Fibroblast of lung (primary cell): ENCODE measurements at regions not wholly inside any gene's neighbourhood (a gene's known extent, or its start where the extent isn't known, plus 50 kb on each side); places are given as distances from the start of the nearest gene placed in this dataset.
"Not testable (repeated sequence)": the region's sequence is repeated elsewhere in the genome, so short reads cannot be mapped to it uniquely, and the experiment has no call there.

Experiments used
- DNase-seq, 2 donors: peaks; one replicate each; pipeline versions ENCODE4 v3.0.0 to v3.0.0-alpha.2; 2010; ENCODE audit warnings: low read depth in 2 of 2
- H2AFZ ChIP-seq: 2 replicates; pipeline ENCODE4 v1.5.1; 2012; ENCODE audit warnings: low read length, control low read depth, inconsistent platforms
- H3K27ac ChIP-seq: 2 replicates; pipeline ENCODE4 v1.5.1; 2011; ENCODE audit warnings: low read length, control low read depth; ENCODE audit not compliant: insufficient read depth
- H3K27me3 ChIP-seq: 2 replicates; pipeline ENCODE4 v1.5.1; 2011; ENCODE audit warnings: mild to moderate bottlenecking, low read length; ENCODE audit not compliant: control insufficient read depth, insufficient read depth
- H3K36me3 ChIP-seq: 2 replicates; pipeline ENCODE4 v1.5.1; 2011; ENCODE audit warnings: low read length; ENCODE audit not compliant: control insufficient read depth, insufficient read depth
- H3K4me1 ChIP-seq: 2 replicates; pipeline ENCODE4 v1.5.1; 2011; ENCODE audit warnings: low read length; ENCODE audit not compliant: control insufficient read depth, insufficient read depth; ENCODE audit errors: extremely low read depth
- H3K4me2 ChIP-seq: 2 replicates; pipeline ENCODE4 v1.5.1; 2011; ENCODE audit warnings: low read length, control low read depth; ENCODE audit not compliant: insufficient read depth; ENCODE audit errors: extremely low read depth
- H3K4me3 ChIP-seq, 4 experiments: fragments of 200-600 bp in 1 of 4; sonication (generic) in 1 of 4; replicated peaks in 1 of 4; 2 replicates each; pipeline ENCODE4 v1.5.1; 2011 to 2016; ENCODE audit warnings: low read length in 4 of 4, low read depth in 3 of 4, mild to moderate bottlenecking in 3 of 4, control low read depth in 2 of 4, inconsistent platforms in 1 of 4, mixed read lengths in 1 of 4; ENCODE audit not compliant: insufficient read depth in 1 of 4; ENCODE audit errors: control extremely low read depth in 1 of 4
- H3K79me2 ChIP-seq: 2 replicates; pipeline ENCODE4 v1.5.1; 2012; ENCODE audit warnings: mild to moderate bottlenecking, low read length, inconsistent platforms; ENCODE audit not compliant: control insufficient read depth, insufficient read depth
- H3K9ac ChIP-seq: 2 replicates; pipeline ENCODE4 v1.5.1; 2011; ENCODE audit warnings: mild to moderate bottlenecking, low read length, control low read depth; ENCODE audit not compliant: insufficient read depth
- H3K9me3 ChIP-seq: 2 replicates; pipeline ENCODE4 v1.5.1; 2012; ENCODE audit warnings: low read depth, low read length; ENCODE audit not compliant: control insufficient read depth, insufficient read depth
- H4K20me1 ChIP-seq: 2 replicates; pipeline ENCODE4 v1.5.1; 2011; ENCODE audit warnings: low read length; ENCODE audit not compliant: control insufficient read depth, insufficient read depth; ENCODE audit errors: extremely low read depth
- EZH2 ChIP-seq: IDR thresholded peaks from 2 replicates; pipeline ENCODE4 v1.5.1; 2012; ENCODE audit warnings: low read length, control low read depth, mild to moderate bottlenecking; ENCODE audit errors: missing control alignments
- TF ChIP-seq, protein P1 (sequence below), 2 donors: IDR thresholded peaks in 1 of 2; conservative IDR thresholded peaks in 1 of 2; 1 replicate in 1 of 2; 2 replicates in 1 of 2; pipeline ENCODE4 v1.5.1; 2011 to 2012; ENCODE audit warnings: low read length in 2 of 2, control low read depth in 1 of 2, inconsistent platforms in 1 of 2, low read depth in 1 of 2, mild to moderate bottlenecking in 1 of 2

DNA sequence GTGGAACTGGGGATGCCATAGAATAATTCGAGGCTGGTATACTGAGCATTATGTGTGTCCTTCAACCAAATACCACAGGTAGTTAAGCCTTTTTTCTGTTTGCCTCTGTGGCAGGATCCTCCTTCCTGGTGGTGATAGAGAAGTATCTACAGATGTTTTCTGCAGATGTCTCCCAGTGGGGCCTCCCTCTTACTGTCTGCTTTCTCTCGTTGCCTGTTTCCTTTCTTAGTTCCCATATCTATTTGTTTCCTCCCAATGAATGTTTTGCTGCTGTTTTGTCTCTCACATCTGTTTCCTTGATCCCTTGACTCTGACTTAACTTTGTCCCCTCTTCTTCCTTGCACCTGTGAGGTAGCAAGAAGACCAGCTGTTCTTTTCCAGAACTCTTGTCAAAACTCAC lies 130.9 kb upstream of the NUDT12 start:
- H3K79me2 ChIP-seq = no peaks in the 10 kb centered on the region
- no peak overlapping the region for H3K27ac ChIP-seq
- DNase-seq = no peak
- no peak overlapping the region for H2AFZ ChIP-seq
- no peaks in the 10 kb centered on the region for H3K36me3 ChIP-seq
- no peaks in the 10 kb centered on the region for H4K20me1 ChIP-seq
- TF ChIP-seq, protein P1, sequence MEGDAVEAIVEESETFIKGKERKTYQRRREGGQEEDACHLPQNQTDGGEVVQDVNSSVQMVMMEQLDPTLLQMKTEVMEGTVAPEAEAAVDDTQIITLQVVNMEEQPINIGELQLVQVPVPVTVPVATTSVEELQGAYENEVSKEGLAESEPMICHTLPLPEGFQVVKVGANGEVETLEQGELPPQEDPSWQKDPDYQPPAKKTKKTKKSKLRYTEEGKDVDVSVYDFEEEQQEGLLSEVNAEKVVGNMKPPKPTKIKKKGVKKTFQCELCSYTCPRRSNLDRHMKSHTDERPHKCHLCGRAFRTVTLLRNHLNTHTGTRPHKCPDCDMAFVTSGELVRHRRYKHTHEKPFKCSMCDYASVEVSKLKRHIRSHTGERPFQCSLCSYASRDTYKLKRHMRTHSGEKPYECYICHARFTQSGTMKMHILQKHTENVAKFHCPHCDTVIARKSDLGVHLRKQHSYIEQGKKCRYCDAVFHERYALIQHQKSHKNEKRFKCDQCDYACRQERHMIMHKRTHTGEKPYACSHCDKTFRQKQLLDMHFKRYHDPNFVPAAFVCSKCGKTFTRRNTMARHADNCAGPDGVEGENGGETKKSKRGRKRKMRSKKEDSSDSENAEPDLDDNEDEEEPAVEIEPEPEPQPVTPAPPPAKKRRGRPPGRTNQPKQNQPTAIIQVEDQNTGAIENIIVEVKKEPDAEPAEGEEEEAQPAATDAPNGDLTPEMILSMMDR (conservative IDR thresholded peaks at IDR 0.05 in 1 of 2, IDR thresholded peaks at IDR 0.05 in 1 of 2; ENCODE audit: low read depth in 1 of 2, low read length in 2 of 2) = no peak
- TF ChIP-seq EZH2 = no peak
- no peak overlapping the region for H3K4me2 ChIP-seq
- H3K4me3 ChIP-seq = no peak overlapping the region
- no peak overlapping the region for H3K9ac ChIP-seq
- no peaks in the 10 kb centered on the region for H3K4me1 ChIP-seq
- no peaks in the 10 kb centered on the region for H3K9me3 ChIP-seq
- no peaks in the 10 kb centered on the region for H3K27me3 ChIP-seq

DNA sequence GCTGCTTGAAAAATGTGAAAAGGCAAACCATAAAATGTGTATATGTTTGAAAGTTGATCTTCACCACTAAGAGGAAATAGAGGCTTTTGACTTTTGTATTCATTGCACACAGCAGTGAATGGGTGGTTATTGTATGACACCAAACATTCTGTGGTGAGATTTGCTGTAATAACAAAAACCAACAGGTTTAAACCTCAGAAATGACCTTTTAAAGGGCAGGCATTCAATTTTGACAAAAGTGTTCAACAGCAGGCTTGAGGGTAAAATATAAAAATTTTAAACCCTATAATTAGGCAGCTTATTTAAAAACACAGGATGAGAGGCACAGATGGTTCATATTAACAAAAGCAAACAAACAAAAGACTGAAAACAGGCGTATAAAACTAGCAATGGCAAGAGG lies 128.1 kb upstream of the NUDT12 start:
- TF ChIP-seq, protein P1 (conservative IDR thresholded peaks at IDR 0.05 in 1 of 2, IDR thresholded peaks at IDR 0.05 in 1 of 2; ENCODE audit: low read depth in 1 of 2, low read length in 2 of 2) = no peak
- no peak for TF ChIP-seq EZH2
- Histone ChIP-seq H3K9me3 (no peaks in the 10 kb centered on the region), H3K4me3 (no peak overlapping the region), H3K4me1 (no peaks in the 10 kb centered on the region), H3K4me2 (no peak overlapping the region), H4K20me1 (no peaks in the 10 kb centered on the region), H2AFZ (no peak overlapping the region), H3K27me3 (no peaks in the 10 kb centered on the region), H3K79me2 (no peaks in the 10 kb centered on the region), H3K9ac (no peak overlapping the region), H3K36me3 (no peaks in the 10 kb centered on the region), H3K27ac (no peak overlapping the region)
- DNase-seq = peak in 1 of 2 donors; percentile 5

DNA sequence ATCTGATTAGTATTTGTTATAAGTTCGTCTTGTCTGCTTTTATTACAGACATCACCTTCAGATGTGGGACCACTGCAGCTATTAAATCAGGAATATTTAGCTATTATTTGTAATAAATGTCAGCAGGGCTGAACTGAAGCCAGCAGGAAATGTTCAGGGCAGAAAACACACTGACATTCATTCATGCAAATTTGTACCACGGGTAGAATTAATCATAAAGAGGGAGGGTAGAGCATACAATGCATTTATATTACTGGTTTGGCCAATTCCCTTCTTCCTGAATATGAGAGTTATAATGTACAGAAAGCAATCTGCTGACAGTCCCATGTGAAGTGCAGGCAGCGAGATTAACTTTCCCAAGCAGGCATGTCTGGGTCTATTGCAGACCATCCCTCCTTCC lies 117.3 kb upstream of the NUDT12 start:
- Histone ChIP-seq H3K9ac (no peak overlapping the region), H3K27ac (no peak overlapping the region), H3K4me3 (no peak overlapping the region), H2AFZ (no peak overlapping the region), H3K4me1 (no peaks in the 10 kb centered on the region), H3K4me2 (no peak overlapping the region), H3K9me3 (no peaks in the 10 kb centered on the region), H4K20me1 (no peaks in the 10 kb centered on the region), H3K79me2 (no peaks in the 10 kb centered on the region), H3K27me3 (no peaks in the 10 kb centered on the region), H3K36me3 (no peaks in the 10 kb centered on the region)
- DNase-seq = no peak
- TF ChIP-seq, protein P1 (conservative IDR thresholded peaks at IDR 0.05 in 1 of 2, IDR thresholded peaks at IDR 0.05 in 1 of 2; ENCODE audit: low read depth in 1 of 2, low read length in 2 of 2) = no peak
- no peak for TF ChIP-seq EZH2

DNA sequence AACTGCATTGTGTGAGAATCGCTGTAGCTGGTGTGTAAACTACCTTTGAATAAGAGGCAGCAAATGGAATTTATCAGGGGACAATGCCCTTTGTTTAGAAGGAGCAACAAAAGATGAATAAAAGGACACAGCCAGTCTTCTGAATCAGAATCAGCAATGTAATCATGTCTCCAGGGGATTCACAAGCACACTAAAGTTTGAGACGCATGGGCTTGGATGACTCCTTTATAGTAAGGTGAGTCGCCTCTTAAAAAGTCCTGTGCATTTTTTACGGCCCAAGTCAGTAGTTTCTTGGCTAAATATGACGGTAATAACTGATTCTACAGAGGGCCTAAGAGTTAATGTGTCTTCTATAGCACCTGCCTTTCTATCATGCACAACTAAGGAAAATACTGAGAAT lies 113.6 kb upstream of the NUDT12 start:
- not testable (repeated sequence) for H3K36me3 ChIP-seq, H3K27ac ChIP-seq, H3K4me2 ChIP-seq, H2AFZ ChIP-seq, H3K4me1 ChIP-seq, H4K20me1 ChIP-seq, H3K9me3 ChIP-seq, H3K27me3 ChIP-seq, H3K9ac ChIP-seq, H3K4me3 ChIP-seq, H3K79me2 ChIP-seq
- peak in 1 of 2 donors; percentile 79 for DNase-seq
